B cell (primary cell): ENCODE measurements at regions not wholly inside any gene's neighbourhood (a gene's known extent, or its start where the extent isn't known, plus 50 kb on each side); places are given as distances from the start of the nearest gene placed in this dataset.

Experiments used
- CTCF ChIP-seq: fragments of 200-600 bp; IDR thresholded peaks from one replicate; pipeline ENCODE4 v1.8.0; 2022; ENCODE audit warnings: antibody characterized with exemption, mild to moderate bottlenecking
- EZH2 ChIP-seq: IDR thresholded peaks from 2 replicates; pipeline ENCODE4 v1.6.1; 2012; ENCODE audit warnings: borderline replicate concordance, low read depth, mild to moderate bottlenecking, moderate library complexity, low read length; ENCODE audit not compliant: insufficient read depth, poor library complexity, severe bottlenecking

GRCh38 chr2:129469389-129469788, 510.1 kb upstream of the RAB6C start:
- TF ChIP-seq CTCF (no peak), EZH2 (no peak)
